ENCODE measurements at regions not wholly inside any gene's neighbourhood (a gene's known extent, or its start where the extent isn't known, plus 50 kb on each side); places are given as distances from the start of the nearest gene placed in this dataset.

DNA sequence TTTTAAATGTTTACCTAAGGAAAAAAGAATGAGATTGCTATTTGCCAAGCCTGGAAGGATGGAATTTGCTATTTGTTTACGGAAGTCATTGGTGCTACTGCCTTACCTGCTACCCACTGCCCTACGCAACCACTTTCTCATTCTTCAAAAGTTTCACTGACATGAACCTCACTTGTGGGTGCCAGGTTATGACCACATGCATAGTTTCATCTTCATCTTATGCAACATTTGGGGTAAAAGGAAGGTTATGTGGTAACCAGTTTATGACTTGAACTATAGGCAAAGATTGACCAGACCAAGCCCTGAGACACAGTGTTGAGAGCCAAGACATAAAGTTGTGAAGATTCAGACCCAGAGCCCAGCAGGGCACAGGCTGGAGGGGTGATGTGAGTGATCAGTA is 142.5 kb downstream of the LACC1 start:
- no peak for DNase-seq

DNA sequence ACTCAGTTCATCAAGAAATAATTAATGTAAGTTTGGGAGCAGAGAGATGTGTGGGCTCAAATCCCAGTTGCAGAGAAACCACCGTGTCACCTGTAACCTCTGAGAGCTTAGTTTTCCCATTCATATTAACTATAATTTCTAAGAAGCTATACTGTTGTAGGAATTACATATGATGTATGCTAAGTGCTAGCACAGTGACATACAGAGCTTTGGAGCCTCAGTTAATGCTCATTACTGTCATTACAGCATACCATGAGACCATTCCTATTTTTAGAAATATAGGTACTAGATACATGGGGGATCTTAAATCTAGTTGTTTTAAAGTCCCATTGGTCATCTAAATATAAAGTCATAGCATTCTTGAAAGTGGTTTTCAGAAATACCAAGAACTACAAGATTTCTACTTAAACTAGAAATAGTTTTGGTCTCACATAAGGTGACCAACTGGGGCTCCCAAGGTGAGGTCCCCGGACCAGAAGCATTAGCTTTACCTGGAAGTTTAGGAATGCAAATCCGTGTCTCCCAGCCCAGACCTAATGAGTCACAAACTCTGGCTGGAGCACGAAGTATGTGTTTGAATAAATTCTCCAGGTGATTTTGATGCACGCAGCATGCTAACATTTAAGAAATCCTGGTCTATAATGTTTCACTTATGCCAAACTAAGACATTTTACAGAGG is 144.6 kb downstream of the LACC1 start:
- DNase-seq, result no peak

DNA sequence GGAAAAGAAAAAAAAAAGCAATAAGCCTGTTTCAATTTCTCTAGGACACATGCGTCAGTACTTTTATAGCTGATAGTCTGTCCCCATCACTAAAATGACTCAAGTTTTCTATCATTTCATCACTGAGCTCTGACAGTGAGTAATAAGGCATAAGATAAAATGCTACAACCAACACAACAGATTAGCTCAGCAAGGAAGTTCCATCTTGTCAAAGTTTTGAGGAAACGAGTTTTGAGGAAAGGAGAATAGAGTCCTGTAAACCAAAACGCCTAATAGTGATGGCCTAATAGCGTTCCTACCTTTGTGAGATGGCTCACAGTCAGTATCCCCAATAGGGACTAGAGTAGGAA is 145.1 kb downstream of the LACC1 start:
- DNase-seq, result no peak

DNA sequence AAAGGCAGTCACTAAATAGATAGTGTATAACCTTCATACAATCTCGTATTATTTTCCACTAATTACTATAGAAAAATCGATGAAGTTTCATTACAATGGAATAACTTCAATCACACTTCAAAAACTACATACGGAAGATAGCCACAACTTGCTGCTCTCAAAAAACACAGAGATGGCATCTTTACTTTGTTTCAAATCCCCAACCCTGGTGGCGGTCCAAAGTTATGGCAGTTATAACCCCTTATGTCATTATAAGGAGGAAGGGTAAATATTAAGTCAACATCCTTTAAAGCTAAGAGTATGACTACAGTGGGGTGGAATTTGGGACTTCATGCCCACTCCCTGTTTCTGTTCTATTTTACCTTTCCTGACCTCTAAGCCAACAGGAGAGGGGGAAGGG is 146.5 kb downstream of the LACC1 start:
- DNase-seq, result no peak

DNA sequence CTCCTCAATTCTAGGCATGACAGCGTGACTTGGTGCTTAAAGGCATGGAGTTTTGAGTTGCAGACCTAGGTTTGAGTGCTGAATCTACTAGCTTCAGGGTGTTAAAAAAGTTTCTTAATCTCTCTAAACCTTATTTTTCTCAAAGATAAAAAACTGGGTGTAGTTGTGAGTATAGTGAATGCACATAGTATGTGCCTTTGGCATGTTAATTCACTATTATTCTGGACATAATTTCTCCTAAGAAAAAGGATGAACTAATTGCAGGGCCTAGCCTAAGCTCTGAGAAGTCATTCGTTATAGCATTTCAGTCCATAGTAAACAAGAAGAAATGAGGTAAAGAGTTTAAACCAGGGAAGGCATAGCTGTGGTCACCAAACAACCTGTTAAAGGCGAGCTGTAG is 149.0 kb downstream of the LACC1 start:
- no peak for DNase-seq

DNA sequence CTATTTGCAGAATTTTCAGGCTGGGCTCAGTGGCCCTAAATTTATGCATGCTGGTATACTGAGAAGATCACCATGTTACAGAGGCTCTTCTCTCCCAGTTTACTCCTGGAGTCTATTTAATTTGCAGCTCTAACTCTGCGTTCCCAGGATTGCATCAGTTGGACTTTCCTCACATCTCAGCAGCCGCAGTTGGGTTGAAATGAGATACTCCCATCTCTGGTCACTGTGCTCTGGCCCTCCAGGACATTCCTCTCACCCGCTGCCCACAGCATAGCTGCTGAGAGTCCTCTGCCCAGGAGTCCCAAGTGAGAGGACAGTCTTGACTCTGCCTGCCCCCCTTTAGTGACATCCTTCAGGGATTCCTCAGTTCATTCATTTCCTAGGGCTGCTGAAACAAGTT is 150.9 kb downstream of the LACC1 start:
- DNase-seq, result no peak

DNA sequence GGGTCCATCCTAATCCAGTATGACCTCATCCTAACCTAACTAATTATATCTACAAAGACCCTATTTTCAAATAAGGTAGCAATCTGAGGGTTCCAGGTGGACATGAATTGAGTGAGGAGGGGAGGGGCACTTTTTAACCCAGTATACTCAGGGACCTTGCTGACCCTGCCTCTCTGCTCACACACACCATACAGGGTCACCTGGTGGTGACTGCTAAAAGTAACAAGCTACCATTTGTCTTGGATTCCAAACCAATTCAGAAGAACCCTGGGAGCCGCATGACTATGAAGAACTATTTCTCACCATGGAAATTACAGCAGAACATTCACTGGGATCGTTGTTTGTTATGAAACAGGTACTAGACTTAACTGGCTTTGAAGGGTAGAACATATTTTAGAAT is 151.9 kb downstream of the LACC1 start:
- no peak for DNase-seq

DNA sequence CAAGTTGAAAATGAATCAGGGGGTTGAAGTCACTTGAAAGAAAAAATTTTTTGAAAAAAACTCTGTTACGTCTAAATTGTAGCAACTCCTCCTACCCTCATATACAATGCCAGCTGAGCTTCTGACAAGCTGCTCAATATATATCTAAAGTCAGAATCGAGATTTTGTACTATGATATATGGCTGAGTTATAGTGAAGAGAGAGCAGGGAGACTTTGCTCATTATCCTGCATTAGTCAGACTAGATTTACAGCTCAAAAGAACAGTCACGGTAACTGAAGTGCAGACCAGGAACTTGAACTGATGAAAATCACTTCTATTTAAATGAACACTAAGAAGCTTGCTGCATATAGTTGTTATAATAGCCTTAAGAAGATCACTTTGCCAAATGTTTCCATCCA is 153.1 kb downstream of the LACC1 start:
- DNase-seq, result no peak

DNA sequence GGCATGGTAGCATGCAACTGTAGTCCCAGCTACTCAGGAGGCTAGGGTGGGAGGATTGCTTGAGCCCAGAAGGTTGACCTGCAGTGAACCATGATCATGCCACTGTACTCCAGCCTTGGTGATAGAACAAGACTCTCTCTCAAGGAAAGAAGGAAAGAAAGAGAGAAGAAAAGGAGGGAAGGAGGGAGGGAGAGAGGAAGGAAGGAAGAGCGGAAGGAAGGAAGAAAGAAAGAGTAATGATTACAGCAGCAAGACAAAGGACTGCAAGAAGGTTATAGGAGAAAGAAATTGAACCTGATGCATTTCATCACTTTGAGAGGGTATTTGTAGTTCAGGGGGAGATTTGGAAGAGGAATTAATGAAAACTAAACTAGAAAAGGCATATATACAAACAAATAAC is 155.7 kb downstream of the LACC1 start:
- DNase-seq, result no peak

DNA sequence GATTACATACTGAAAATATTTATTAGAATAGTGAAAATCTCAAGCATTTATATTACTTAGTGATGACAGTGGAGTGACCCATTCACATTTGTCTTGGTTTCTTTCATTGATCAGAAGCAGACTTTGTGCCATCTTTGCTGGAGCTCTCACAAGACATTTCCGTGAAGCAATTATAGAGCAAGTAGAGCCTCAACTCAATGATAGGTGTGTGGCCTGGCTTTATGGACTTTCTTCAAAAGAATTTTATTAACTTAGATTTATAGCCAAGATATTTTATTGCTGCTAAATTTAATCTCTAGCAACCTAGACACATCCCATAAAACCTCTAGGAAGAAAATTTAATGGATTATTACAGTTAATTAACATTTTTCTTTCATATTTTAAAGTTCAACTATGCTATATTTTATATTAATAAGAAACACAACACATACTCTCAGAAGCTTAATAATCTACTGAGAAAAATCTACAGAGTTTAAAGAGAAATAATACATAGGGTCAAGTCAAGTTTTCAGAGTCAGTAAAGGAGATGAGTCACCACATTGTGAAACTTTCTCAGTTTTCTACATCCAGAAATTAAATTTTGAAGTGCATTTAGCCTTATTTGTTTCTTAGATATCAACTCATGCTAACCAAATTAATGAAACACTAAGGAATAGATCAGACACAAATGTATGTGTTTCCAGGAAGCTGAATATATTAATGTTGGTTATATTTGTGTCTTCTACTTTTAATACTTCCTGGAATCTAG is 160.5 kb downstream of the LACC1 start:
- no peak for DNase-seq

DNA sequence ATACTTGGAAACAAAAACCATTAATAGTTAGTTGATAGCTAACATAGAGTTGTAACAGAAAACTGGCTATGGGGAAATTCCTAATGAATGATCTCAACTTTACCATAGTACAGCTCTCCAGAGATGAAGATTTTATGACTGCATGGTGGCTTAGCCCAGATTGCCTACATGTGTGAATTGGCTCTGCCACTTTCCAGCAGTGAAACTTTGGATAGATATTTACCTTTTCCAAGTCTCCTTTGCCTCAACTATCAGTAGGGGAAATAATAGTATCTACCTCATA is 161.1 kb downstream of the LACC1 start:
- no peak for DNase-seq

DNA sequence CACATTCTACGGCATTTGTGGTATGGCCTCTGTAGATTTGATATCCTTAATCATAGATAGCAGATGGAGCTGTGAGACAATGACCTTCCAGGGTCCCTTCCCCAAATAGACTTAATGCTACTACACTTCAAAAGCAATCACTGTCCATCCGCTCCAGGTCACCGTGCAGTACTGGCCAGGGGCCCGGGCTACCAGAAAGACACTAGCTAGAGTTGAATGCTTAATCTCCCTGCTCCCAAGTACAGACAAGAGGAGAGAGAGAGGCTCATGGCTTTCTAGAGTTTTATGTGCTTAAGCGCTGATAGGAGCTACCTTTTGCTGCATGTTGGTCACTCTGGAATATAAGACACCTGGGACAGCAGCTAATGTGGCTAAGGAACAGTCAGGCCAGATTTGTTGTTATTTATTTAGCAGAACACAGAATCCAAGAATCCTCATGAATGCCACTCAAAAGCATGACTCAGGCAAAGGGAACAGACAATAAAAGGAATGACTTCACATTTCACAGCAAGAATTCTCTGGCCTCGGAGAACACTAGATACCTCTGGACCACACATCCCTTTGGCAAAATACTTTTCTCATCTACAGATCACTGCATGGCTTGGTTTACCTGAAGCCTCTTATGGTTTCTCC is 165.0 kb downstream of the LACC1 start:
- no peak for DNase-seq

DNA sequence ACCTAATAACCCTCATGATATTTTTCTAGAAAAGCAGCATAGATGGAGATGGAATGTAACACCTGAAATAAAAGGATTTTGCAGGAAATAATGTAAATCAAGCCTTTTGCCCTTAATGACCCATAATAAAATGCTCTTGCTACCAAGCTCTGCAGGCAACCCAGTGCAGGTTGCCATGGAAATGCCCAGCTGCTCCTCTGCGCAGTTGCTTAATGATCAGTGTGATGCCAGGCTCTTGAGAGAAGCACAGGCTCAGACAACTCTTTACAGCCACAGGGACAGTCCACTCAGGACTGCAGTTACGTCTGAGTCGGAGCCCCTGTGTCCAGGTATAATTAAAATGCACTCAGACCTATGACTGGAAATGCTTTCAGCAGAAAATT is 165.5 kb downstream of the LACC1 start:
- DNase-seq, result no peak

DNA sequence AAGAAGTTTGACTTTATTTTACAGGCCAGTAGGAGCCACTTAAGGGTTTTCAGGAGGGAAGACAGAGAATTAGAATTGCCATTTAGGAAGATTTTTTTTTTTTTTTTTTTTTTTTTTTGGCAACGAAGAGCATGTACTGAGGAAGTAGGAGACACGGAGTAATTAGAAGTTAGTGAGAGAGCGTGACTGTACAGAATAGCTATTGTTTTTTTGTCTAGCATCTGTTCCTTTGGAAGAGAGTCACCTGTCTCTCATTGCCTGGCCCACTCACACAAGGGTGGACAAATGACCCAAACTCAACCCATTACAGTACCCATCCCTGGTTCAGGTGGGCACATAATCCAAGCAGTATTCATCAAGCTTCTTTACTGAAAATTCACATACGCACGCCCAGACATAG is 166.7 kb downstream of the LACC1 start:
- DNase-seq, result no peak

DNA sequence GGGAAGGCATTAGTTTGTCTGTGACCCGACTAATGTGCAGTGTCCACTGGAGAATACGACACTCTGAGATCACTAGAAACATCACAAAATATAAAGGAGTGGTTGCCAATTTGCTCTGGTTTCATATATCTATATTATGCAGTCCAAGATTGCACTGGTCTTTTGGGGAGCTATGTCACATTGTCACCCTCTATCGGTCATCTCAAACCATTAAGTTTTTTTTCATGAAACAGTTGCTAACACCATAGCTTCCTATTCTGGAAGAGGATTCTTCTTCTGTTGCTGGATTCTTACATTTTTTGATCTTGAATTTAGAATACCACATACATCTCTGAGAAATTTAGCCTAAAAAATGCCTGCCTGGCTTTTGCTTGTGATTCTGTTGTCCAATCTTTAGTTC is 168.6 kb downstream of the LACC1 start:
- DNase-seq, result no peak

DNA sequence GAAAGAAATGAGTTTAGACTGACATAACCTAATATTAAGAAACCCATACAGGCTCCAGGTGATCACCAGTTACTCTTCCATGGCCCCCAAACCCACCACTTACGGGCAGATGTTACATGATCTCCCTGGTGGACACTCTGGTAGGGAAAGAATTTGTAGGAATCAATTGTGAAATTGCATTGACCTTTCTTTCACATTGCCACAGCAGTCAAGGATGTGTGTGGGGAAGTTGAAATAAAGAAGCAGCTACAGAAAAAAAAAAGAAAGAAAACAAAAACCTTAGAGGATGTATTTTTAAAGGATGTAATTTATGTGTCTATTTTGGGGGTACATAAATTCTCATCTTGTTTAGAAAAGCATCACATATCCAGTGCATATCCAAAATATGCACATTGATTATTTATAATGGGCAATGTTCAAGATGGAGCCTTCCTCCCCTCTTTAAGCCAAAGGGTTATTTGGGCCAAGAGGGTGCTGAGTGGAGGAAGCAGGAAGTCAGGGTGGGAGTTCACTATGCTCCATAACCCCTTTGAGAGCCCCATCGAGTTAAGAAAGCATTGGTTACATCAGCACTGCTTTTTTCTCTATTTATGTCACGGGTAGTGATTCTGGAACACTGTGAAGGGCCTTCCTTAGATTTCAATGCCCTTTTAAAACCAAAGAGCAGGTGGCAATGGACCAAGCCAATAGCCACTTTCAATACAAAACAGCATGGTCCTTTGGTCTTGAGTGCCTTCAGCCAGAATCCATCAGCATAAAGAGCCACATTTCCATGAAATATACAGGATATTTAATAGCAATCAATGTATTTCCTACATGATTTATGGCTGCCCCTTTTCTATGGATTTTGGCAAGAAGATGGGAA is 169.6 kb downstream of the LACC1 start:
- DNase-seq, result no peak

DNA sequence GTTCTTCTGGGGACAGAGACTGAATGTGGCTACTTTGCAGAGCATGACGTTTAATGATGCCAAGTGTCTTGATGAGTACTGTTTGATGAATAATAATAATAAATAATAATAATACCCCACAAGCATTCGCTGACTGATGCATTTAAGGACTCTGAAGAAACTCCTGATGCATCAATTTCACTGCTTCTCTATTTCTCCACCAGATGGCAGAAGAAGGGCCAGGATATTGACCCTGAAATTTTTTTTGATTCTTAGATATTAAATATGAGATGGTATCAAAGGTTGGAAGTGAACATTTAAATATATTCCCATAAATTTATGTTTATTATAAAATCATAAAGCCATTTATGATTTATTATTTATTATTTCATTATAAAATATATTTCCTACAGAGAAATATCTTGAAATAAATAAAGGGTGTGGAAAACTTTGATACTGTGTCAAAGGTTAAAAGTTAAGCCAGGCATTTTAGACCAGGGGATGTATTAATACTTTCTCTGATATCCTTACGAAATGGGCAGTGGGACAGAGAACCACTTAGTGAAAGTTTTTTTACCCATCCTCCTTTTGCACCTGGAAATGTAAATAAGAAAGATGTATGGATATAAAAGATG is 170.9 kb downstream of the LACC1 start:
- peak; percentile 46 for DNase-seq

DNA sequence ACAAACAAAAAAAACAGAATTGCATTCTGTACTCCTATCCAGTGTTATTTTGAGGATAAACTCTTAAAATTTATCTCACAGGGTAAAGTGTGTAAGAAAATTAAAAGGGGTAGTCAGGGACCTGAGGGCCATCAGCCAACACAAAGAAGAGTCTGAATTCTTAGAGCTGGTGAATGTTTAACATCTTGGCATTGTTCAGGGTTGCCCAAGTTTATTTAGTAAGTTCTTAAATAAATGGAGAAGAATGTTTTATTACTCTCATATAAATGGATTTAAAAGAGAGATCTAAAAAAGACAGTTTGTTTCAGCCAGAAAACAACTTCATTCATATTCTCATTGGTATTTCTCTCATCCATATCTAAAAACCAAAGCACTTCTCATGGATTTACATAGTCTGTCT is 171.7 kb downstream of the LACC1 start:
- no peak for DNase-seq

DNA sequence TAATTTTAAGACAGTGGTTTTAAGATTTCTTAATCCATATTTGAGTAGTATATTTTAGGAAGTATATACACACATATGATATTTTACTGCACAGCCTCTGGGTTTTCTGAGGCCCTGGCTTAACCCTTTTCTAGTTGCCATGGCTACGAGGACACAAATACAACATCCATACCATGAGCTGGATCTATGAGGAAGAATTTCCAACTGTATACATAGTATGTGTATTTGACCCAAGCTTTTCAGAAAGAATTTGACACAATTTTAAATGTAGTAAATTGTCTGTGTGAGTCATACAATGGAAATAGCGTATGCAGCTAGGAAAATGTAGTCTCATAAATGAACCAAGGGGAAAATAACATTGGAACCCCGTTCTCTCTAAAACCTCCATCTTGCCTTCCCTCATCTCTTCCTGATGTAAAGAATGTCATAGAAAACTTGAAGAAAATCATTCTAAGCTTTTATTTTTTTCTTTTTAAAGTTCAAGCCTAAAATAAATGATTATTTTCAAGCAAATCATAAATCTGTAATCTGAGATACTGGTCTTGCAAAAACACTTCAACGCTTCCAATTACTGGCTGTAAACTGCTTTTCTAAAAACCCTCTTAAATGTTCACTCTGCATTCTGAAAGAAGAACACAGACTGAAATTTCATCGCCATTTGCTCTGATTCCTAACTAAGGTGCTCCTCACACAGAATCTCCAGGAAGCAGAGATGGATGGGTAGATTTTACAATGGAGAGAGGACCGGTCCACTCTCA is 172.4 kb downstream of the LACC1 start:
- peak; percentile 79 for DNase-seq

DNA sequence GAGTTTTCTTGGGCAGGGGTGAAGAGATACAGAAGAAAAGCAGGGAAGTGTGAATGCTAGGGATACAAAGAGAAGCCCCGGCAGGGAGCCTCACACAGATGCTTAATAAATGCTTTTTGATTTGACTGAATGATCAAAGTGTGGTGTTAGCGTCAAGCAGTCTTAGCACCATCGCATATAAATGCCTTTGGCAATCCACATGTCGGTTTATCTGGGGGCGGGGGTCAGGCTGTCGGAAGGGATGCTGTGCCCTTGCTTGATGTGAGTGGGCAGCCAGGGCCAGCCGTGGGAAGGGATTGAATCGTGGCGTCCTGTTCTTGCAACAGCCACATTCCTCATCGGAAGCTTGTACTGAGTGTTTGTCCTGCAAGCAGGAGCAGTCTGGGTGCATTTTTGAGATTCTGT is 173.1 kb downstream of the LACC1 start:
- peak; percentile 52 for DNase-seq

DNA sequence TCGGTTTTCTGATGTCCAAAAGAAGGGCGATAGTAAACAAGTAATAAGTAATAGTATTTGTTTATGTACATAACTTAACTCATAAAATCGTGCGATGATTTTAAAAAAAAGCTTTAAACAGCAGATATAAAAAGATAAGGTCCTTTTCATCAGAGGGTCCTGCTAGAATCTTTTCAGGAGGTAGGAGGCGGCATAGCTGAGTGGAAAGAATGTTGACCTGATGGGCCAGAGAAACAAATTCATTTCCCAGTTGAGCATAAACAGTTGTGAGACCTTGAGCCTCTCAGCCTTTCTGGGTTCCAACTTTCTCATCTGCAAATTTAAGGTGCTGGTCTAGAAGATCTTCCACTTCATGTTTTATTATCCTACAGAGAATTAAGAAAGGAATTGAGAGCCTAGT is 173.5 kb downstream of the LACC1 start:
- no peak for DNase-seq

DNA sequence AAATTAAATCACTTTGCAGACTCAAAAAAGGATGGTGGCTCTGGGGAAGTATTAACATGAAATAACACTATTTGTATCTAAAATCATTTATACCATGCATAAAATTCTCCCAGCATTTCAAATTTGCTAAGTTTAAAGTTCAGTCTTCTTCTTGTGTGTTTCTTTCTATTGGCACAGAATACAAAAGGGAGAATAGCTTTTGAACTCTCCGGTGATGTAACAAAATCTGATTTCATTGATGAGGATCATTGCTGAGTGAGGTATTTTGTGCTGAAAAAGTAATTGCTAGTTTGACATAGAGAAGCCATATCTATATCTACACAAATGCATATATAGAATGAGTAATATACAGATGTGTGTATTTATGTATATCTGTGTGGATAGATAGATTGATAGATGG is 174.8 kb downstream of the LACC1 start:
- no peak for DNase-seq

Data from fibroblast of skin of scalp (primary cell).